Esophagus mucosa (tissue), 1 donor: ENCODE measurements at regions not wholly inside any gene's neighbourhood (a gene's known extent, or its start where the extent isn't known, plus 50 kb on each side); places are given as distances from the start of the nearest gene placed in this dataset.
"Not testable (repeated sequence)": the region's sequence is repeated elsewhere in the genome, so short reads cannot be mapped to it uniquely, and the experiment has no call there.

ENCODE experiments used
- ATAC-seq: fragments of 200-7000 bp; cut with Tn5 transposase; one replicate; pipeline ENCODE4 v1.9.1; 2020
- donor health status: DM: yes; HTN: yes; CAD: no.

DNA sequence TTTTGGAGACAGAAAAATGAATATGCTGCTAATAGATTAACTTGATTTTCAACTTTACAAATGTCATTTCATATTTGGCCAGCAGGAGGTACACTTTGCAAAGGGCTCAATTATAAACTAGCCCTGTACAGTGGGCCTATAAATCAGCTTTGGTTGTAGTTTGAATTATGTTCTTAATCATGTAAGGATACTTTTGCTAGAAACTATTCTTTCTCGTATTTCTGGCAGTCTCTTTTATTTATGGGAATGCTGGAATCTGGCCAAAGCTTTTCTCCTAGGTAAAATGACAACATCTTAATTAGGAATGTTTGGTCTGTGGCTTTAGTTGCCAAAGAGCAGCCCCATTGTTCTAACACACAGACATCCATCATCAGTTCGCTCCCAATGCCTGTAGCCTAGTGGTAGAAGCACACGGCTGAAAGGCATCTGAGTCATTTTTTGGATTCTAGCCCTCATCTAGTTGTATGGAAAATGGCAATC, 1322.3 kb upstream of the SEL1L start:
- peak; percentile 92 for ATAC-seq

DNA sequence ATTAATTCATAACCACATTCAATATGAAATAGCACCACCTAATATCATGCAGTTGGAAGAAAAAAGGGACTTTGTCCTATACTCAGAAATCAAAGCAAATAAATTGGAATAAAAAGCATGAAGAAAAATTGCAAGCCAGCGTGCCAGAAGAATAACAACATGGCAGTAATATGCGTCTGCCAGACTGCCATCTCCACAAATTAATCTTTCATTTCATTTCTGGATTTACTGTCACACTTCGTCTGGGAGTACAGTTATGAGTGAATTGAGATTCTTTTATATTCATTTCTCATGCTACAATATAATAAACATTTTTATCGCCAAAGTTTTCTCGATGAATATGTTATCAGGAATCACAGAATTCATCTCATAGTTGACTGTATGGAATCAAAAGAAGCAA, 1327.7 kb upstream of the SEL1L start:
- ATAC-seq: no peak

DNA sequence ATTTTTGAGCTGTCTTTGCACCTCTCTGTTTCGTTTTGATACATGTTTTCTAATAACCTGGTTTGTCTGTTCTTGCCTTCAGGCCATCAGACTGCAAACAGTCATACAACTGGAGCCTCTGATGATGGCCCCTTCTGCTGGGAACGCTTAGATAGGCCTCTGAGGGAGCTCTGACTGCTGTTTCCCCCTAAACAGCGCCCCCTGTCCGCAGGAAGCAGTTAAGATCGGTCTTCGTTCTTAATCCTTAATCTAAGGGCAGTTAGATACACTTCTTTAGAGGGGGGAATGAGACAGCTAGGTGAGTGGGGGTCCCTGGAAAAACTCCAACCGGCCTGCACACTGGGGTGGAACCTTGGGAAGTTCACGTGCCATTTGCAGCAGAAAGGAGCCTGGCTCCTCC, 1338.8 kb upstream of the SEL1L start:
- no peak for ATAC-seq

DNA sequence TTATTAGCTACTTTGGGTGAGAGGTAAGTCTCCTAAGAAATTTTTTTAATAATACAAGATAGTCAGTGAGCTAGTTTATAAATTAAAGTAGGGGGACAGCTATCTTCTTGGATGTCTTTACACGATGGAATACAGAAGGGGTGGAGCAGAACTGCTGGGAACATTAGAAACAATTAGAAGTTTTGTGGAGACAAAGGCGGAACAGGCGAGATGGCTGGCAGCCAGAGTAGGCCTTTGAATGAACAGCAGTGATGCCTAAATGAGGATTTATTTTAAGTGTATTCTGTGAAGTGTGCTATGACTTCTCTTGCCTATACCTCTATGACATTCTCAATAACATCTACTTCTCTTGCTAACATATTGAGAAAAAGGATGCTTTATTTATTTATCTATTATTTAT, 1345.3 kb upstream of the SEL1L start:
- ATAC-seq: no peak

DNA sequence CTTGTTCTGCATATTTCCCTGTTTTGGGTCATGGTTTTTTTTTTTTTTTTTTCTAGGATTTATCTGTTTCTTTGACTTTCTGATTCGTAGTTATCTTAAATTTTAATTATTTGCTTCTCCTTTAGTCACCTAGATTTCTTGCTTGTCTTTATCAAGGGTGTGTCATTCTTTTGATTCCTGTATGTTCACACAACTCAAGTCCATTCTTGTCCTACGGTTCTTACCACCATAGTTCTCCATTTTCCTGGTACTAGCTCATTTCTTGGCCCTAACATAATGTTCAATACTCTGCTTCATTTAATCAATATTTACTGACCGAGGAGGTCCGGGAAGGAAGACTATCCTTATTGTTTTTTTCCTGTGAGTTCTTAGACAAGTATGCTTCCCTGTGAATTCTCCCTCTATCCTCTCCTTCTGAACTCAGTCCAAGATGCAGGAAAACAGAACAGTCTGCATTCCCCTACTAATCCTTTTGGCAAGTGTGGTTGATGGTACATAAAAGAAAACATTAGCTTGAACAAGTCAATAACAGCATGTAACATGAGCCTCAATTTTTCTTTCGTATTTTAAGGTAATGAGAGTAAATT, 1346.4 kb upstream of the SEL1L start:
- ATAC-seq: peak; percentile 69

DNA sequence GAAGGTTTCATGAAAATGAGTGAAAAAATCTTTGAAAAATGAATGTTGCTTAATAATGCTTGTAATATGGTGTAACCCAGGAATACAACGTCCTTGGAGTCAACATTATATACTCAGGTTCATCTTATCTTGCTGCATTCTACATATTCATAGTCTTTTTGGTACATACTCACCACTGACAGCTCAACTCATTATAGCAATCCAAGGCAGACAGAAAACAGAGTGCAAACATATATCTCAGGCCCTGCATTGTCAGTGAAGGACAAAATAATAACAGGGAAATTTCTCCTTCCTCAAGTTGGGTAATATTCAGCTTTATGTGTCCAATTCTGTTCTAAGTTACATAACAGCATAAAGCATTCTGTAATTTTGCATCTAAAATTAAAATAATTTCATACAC, 1353.0 kb upstream of the SEL1L start:
- no peak for ATAC-seq

DNA sequence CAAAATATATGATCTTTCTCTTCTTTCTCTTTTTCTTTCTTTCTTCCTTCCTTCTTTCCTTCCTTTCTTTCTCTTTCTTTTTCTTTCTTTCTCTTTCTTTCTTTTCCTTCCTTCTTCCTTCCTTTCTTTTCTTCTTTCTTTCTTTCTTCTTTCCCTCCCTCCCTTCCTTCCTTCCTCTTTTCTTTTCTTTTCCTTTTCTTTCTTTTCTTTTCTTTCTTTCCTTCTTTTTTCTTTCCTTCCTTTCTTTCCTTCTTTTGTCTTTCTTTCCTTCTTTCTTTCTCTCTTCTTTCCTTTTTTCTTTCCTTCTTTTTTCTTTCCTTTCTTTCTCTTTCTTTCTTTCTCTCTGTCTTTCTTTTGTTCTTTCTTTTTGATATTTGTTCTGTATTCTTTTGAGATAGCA, 1356.0 kb upstream of the SEL1L start:
- ATAC-seq: no peak

DNA sequence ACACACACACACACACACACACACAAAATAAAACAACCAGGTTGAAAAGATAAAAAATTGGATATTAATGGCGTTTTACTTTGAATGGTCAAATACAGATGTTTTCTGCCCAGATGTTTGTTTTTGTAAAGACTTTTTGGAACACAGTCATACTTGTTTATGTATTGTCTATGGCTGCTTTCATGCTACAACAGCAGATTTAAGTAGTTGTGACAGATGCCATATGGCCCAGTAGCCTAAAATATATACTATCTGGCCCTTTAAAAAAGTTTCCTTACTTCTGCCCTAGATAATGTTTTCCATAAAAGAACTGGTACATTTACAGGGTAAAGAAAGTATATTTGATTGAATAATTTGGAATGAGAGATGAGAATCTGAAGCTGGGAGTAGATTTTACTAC, 1362.8 kb upstream of the SEL1L start:
- ATAC-seq: no peak

DNA sequence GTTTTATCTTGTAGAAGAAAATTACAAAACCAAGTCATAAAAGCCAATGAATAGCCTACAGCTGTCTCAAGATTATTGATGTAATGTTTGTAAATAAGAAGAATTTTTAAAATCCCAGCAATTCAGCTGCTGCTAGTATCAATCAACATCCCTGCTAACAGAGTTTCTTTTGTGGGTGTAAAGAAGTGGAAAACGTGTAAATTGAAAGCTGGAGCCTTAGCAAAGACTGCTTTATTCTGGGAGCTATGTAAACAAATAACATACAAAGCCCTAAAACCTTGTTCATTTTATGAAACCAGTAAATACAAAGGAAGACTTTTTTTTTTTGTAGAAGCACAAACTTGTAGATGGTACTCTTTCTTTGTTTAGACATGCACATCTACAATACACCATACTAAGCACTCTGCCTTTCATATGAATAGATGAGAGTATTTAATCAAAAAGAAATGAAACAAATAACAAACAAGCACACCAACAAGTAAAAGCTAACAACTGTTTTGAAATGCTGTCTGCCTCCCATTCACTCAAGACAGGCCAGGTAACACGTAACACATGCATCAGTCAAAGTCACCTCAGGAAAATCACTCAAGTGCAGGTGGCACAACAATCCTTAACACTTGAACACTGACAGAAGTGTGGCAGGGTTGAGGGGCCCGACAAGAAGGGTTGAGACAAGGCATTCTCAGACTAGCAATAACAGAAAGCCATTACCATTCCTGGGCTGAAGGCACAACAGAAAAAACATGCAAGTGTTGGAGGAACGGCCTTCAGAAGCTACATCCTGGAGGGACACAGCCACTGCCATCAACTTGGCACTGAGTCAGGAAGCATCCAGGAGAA, 1364.0 kb upstream of the SEL1L start:
- ATAC-seq: no peak

DNA sequence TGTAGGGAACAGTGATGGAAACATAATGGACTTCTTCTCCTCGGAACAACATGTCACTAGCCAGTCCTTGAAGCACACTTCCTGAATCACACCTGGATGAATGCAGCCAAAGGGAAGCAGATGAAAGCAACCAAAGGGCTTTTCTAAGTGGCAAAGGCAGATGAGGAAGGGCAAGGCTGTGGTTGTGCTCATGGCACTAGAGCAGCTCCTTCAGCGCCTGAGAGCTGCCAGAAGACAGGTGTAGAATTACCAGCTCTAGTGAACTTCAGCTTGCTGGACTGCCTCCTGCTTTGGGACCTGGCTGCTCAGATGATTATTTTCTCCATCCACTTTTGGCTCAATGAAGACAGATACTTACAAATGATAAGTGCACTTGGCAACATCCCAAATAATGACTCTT, 1372.1 kb upstream of the SEL1L start:
- ATAC-seq: no peak

DNA sequence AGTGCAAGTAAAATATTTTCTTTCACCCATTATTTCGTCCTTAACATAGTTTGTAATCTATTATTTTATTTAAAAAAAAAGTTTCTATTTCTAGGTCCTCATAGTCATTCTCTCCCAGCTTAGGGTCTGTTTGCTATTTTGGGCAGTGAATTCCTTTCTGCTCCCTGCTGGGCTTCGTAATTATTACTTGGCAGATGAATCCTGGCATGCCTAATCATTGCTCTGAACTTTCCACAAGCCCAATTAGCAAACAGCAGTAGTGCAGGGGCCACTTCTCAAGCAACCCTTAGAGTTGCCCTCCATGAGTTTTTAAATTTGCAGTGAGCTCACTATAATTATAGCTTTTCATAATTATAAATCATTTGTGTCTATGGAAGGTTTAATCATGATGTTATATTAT, 1378.3 kb upstream of the SEL1L start:
- no peak for ATAC-seq

DNA sequence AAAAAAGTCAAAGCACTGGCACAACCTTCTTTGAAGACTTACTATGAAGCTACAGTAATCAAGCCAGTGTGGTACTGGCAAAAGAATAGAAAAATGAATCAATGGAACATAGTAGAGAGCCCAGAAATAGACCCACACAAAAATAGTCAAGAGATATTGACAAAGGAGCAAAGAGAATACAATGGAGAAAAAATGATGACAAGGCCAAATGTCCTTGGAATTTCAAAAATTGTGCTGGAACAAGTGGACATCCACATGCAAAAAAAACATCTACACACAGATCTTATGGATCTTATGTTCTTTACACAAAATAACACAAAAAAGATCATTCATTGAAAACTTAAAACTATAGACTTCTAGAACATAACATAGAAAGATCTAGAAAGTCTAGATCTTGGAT, 1379.7 kb upstream of the SEL1L start:
- no peak for ATAC-seq

DNA sequence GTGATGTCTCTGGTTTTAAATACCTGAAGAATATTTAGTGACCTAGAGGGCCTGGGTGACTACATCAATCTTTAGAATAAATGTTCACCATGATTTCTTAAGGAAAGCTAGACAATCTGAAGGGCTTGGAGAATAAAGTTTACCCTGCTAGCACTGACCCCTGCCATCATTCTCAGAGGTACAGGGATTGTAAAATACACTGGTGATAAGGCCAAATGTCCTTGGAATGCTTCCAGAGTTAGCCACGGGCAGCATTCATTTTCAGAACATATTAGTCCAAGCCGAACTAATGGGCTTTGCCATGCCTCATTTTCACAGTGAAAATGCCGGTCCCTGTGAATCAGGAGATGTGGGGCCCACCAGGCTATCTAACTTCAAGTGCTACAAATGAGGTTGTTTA, 1381.7 kb upstream of the SEL1L start:
- ATAC-seq: no peak

DNA sequence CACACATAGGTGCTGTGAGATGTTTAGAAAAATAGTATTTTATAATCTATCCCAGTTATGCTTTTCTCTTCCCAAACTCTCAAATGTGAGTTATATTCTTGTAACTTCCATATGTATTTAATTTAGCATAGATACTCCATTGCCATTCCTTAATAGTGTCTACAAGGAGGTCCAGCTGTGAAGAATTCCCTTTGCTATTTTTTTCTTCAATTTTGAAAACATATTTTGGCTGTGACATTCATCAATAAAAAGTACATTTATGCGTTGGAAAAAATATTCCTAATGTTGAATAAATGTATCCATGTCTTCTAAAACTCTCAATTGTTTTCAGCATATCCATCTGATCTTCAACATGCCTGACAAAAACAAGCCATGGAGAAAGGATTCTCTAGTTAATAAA, 1402.0 kb upstream of the SEL1L start:
- ATAC-seq: no peak

DNA sequence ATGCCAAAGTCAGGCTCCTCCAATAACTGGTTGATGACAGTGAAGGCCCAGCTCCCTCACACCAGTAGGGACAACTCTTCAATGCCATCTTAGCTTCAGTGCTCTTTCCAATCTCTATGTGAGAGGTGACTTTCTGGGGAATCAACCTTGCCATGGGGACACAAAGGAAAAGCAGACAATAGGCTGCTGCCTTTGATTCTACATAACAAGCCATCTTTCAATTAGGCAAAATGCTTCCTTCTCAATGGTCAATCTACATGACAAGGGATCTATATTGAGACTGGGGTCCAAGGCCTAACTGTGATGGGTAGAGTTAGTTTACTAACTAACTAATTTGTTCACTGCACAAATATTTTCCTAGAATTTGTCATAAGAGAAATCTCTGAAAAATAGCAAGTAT, 1417.5 kb upstream of the SEL1L start:
- no peak for ATAC-seq

DNA sequence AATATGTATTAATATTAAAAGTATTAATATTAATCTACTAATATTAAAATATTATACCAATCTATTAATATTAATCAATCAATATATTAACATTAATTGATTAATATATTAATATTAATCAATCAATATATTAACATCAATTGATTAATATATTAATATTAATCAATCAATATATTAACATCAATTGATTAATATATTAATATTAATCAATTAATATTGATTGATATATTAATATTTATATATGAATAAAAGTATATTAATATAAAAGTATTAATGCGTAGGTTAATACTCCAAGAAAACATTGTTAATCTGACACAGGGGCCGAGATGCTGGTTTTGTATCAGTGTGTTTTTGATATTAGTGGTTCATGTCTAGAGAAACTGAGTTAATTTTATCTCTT, 1430.1 kb upstream of the SEL1L start:
- no peak for ATAC-seq

DNA sequence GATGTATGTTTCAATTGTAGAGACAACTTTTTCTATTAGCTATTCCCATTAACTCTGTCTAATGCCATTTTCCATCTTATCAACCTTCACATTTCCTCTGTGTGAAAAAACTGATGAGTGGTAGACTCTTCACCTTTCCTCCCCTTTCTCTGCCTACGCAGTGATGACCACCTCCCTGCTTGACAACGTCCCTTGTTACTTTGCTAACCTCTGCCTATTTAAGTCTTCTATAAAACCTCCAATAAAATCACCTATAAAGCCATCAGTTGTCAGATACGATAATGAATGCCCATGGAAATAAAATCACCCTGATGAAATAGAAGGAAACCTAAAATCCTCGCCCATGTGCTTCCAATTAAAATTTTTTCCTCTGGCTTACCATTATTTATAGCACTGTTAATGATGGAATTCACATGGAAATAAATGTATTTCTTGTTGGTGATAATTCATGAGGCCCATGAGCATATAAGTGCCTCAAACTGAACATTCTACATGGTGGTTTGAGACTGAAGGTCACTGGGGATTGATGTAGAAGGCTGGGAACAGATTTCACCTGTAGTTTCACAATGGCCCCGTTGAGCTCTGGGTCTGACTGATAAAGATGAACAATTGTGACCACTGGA, 1454.0 kb upstream of the SEL1L start:
- ATAC-seq: no peak

DNA sequence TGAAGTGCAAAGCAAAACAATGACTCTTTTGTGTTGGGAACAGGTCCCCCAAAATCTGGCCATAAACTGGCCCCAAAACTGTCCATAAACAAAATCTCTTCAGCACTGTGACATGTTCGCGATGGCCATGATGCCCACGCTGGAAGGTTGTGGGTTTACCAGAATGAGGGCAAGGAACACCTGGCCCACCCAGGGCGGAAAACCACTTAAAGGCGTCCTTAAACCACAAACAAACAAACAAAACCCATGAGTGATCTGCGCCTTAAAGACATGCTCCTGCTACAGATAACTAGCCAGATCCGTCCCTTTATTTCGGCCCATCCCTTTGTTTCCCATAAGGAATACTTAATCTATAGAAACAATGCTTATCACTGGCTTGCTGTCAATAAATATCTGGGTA, 1460.9 kb upstream of the SEL1L start:
- ATAC-seq: not testable (repeated sequence)

DNA sequence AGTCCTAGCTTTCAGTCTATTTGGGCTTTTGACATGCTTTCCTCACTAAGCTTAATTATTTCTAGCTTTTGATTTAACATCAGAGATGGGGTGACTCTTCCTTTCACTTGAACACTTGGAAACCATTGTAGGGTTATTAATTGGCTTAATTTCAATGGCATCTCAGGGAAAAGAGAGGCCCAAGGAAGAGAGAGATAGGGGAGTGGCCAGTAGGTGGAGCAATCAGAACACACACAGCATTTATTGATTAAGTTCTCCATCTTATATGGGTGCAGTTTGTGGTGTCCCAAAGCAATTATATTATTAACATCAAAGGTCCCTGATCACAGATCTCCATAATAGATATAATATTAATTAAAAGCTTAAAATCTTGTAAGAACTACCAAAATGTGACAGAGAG, 1466.1 kb upstream of the SEL1L start:
- no peak for ATAC-seq

DNA sequence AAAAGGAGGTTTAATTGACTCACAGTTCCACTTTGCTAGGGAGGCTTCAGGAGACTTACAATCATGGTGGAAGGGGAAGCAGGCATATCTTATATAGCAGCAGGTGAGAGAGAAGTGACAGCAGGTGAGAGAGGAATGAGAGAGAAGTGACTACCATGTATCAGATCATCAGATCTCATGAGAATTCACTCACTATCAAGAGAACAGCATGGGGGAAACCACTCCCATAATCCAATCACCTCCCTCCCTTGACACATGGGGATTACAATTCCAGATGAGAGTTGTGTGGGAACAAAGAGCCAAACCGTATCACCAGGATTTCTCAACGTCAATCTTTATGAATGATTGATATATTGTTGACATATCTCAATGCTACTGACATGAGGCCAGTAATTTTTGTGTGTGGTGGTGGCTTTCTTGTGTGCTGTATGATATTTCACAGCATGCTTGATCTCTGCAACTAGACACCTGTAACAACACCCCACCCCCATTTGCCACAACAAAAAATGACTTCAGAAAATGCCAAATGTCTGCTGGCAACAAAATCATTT, 1470.9 kb upstream of the SEL1L start:
- ATAC-seq: no peak

DNA sequence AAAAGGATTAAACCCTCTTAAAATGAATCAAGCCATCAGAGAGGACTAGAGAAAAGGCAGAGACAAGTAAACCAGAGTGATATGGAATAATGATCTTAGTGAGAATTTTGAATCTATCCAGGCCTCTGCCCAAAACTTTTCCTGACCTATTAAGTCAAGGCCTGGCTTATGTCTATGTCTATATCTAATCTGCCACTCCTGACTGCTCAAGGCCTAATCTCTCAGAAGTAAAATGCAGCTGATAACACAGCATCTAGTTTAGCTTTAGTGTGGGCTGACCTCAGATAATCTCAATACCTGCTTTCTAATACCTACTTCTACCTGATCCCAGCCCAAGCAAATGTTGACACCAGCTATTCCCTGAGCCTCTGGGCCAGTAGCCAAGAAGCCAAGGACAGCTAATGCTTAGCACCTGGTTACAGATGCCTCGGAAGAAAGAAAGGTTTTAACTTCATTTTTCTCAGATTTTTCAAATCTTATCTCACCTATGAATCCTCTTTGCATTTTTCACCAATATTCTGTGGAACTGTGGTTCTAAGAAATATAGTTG, 1472.5 kb upstream of the SEL1L start:
- no peak for ATAC-seq

DNA sequence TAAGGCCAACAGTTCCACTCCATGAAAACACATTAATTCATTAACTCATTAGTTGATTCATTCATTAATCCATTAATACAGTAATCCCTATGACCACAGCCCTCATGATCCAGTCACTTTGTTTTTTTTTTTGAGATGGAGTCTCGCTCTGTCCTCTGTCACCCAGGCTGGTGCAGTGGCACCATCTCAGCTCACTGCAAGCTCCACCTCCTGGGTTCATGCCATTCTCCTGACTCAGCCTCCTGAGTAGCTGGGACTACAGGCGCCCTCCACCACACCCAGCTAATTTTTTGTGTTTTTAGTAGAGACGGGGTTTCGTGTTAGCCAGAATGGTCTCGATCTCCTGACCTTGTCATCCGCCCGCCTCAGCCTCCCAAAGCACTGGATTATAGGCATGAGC, 1473.4 kb upstream of the SEL1L start:
- not testable (repeated sequence) for ATAC-seq

DNA sequence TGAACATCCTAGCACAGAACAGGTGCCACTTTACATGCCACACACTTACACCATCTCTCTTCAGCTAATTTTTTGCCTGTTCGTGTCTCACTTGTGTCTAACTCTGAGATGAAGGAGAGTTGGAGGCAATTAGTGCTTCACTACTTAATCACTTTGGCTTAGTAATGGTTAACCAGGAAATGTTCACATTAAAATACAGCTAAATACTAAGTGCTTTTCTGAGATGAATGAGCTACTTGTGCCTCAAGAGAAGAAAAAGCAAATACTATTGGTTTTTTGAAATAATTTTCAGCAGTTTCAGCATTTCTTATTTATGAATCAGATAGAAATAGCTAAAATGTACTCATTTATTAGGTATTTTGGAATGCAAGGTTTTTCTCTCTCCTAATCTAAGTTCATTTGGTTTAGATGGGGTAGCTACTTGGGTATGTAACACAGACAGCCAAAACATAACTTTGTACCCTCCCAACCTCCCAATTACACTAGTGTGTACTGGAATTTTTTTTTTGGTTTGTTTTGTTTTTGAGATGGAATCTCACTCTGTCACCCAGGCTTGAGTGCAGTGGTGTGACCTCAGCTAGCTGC, 1474.1 kb upstream of the SEL1L start:
- no peak for ATAC-seq
